MM.1S (cell line): ENCODE measurements at regions not wholly inside any gene's neighbourhood (a gene's known extent, or its start where the extent isn't known, plus 50 kb on each side); places are given as distances from the start of the nearest gene placed in this dataset.

Source experiments
- DNase-seq: peaks from one replicate; pipeline ENCODE4 v3.0.0-alpha.2; 2015
- H2AFZ ChIP-seq: fragments of 300-600 bp; sonication (generic); 2 replicates; pipeline ENCODE4 v1.6.0; 2016; ENCODE audit warnings: antibody characterized with exemption, low read length
- H3F3A ChIP-seq: fragments of 300-600 bp; sonication (generic); 2 replicates; pipeline ENCODE4 v1.6.1; 2016; ENCODE audit warnings: mild to moderate bottlenecking, antibody characterized with exemption, low read length, moderate library complexity, mixed read lengths; ENCODE audit not compliant: insufficient read depth
- H3K27ac ChIP-seq: fragments of 300-600 bp; sonication (generic); 2 replicates; pipeline ENCODE4 v1.5.1; 2016; ENCODE audit warnings: mild to moderate bottlenecking, low read length
- H3K27me3 ChIP-seq: fragments of 300-600 bp; sonication (generic); replicated peaks from 2 replicates; pipeline ENCODE4 v1.6.0; 2016; ENCODE audit warnings: low read length; ENCODE audit not compliant: insufficient read depth
- H3K36me3 ChIP-seq: fragments of 300-600 bp; sonication (generic); replicated peaks from 2 replicates; pipeline ENCODE4 v1.6.1; 2016; ENCODE audit warnings: mild to moderate bottlenecking, low read length, mixed read lengths; ENCODE audit not compliant: insufficient read depth
- H3K4me1 ChIP-seq: fragments of 300-600 bp; sonication (generic); 2 replicates; pipeline ENCODE4 v1.6.1; 2016; ENCODE audit warnings: low read length, mixed read lengths
- H3K4me2 ChIP-seq: fragments of 300-600 bp; sonication (generic); 2 replicates; pipeline ENCODE4 v1.6.0; 2016; ENCODE audit warnings: low read depth, low read length
- H3K4me3 ChIP-seq: fragments of 300-600 bp; sonication (generic); 2 replicates; pipeline ENCODE4 v1.5.1; 2016; ENCODE audit warnings: low read length, mixed read lengths
- H3K79me2 ChIP-seq: fragments of 300-600 bp; sonication (generic); 2 replicates; pipeline ENCODE4 v1.6.1; 2016; ENCODE audit warnings: mixed run types, low read length, mixed read lengths
- H3K9ac ChIP-seq: fragments of 300-600 bp; sonication (generic); 2 replicates; pipeline ENCODE4 v1.6.1; 2016; ENCODE audit warnings: low read length, mixed read lengths
- H3K9me2 ChIP-seq: fragments of 300-600 bp; sonication (generic); replicated peaks from 2 replicates; pipeline ENCODE4 v1.6.1; 2016; ENCODE audit warnings: mild to moderate bottlenecking, low read length, mixed read lengths; ENCODE audit not compliant: insufficient read depth
- H3K9me3 ChIP-seq: fragments of 300-600 bp; sonication (generic); replicated peaks from 2 replicates; pipeline ENCODE4 v1.6.1; 2016; ENCODE audit warnings: mild to moderate bottlenecking, low read length, mixed read lengths; ENCODE audit not compliant: insufficient read depth
- H4K20me1 ChIP-seq: fragments of 300-600 bp; sonication (generic); 2 replicates; pipeline ENCODE4 v1.6.1; 2016; ENCODE audit warnings: mild to moderate bottlenecking, low read length, moderate library complexity, mixed read lengths; ENCODE audit not compliant: insufficient read depth
- CTCF ChIP-seq: fragments of 300-600 bp; sonication (generic); IDR thresholded peaks from 2 replicates; pipeline ENCODE4 v1.5.1; 2016; ENCODE audit warnings: antibody characterized with exemption, low read length, mixed read lengths
- EZH2 ChIP-seq: fragments of 300-600 bp; sonication (generic); optimal IDR thresholded peaks from 2 replicates; pipeline ENCODE3; 2017; ENCODE audit warnings: low read depth, mild to moderate bottlenecking, antibody characterized with exemption, low read length, mixed read lengths
- EZH2phosphoT487 ChIP-seq: fragments of 300-600 bp; sonication (generic); IDR thresholded peaks from 2 replicates; pipeline ENCODE4 v1.6.1; 2018; ENCODE audit warnings: antibody characterized with exemption, low read length

DNA sequence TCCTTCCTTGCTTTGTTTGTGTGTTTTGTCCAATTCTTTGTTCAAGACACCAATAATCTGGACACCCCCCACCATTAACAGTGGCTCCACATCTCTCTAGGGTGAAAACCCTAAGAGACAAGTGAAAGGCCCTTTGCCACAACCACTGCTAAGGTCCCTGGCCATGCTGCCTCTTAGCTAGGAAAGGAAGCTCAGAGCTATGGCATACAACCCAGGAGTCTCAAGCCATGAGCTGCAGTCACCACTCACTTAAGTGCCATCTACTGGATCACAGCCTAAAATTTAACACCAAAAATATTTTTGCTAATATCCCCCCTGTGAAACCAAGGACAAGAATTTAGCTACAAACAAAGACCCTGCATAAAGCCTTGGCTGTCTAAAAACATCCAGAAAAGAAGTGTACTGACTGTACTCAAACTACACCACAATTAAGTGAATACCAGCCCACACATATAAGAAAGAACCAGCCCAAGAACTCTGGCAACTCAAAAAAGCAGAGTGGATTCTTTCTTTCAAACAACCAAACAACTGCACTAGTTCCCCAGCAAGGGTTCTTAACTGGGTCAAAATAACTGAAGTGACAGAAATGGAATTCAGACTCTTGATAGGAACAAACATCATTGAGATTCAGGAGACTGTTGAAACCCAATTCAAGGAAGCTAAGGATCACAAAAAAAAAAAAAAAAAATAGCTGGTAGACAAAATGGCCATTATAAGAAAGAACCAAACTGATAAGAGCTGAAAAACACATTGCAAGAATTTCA lies 130.1 kb upstream of the GALNT5 start:
- Histone ChIP-seq H3K36me3 (no peaks in the 10 kb centered on the region), H3K79me2 (no peaks in the 10 kb centered on the region), H3K9me2 (no peaks in the 10 kb centered on the region), H3F3A (no peaks in the 10 kb centered on the region), H3K27ac (no peak overlapping the region), H3K4me1 (no peaks in the 10 kb centered on the region), H4K20me1 (no peaks in the 10 kb centered on the region), H3K9me3 (no peaks in the 10 kb centered on the region), H3K27me3 (no peaks in the 10 kb centered on the region), H3K9ac (no peak overlapping the region), H3K4me2 (no peak overlapping the region), H3K4me3 (no peak overlapping the region), H2AFZ (no peak overlapping the region)
- TF ChIP-seq EZH2 (no peak), EZH2phosphoT487 (no peak), CTCF (no peak)
- no peak for DNase-seq

DNA sequence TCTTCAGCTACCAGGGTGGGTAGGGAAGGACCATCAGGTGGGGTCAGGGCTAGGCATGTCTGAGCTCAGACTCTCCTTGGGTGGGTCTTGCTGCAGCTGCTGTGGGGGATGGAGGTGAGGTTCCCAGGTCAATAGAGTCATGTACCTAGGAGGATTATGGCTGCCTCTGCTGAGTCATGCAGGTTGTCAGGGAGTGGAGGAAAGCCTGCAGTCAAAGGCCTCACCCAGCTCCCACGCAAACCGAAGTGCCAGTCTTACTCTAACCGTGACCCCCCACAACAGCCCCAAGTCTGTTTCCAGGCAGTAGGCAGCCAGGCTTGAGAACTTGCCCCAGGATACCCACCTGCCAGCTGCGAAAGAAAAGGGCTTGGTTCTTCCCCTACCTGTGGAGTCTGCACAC lies 113.6 kb upstream of the GALNT5 start:
- Histone ChIP-seq H3K4me3 (no peak overlapping the region), H3K79me2 (no peaks in the 10 kb centered on the region), H3K4me1 (no peaks in the 10 kb centered on the region), H3K9ac (no peak overlapping the region), H3K36me3 (no peaks in the 10 kb centered on the region), H3K27me3 (no peaks in the 10 kb centered on the region), H3F3A (no peaks in the 10 kb centered on the region), H2AFZ (no peak overlapping the region), H3K4me2 (no peak overlapping the region), H3K9me3 (no peaks in the 10 kb centered on the region), H4K20me1 (no peaks in the 10 kb centered on the region), H3K9me2 (no peaks in the 10 kb centered on the region), H3K27ac (no peak overlapping the region)
- no peak for TF ChIP-seq EZH2phosphoT487
- TF ChIP-seq CTCF, result no peak
- TF ChIP-seq EZH2, result no peak
- DNase-seq, result no peak

DNA sequence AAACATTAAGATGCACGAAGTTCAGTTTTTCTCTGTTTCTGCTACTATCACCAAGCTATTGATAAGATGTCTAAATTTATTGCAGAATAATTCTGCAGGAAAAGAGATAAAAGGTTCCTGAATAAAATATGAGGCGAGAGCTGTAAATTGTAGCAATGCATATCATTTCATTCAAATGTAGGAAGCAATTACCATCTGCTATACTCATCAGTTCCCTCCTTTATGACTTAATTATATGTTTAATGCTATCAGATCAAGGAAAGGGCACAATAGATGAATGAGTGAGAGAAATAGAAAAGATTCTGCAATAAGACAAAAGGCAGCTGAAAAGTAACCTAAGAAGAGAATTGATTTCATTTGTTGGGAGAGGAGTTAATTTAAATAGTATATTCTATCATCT lies 108.2 kb upstream of the GALNT5 start:
- Histone ChIP-seq H3K9ac (no peak overlapping the region), H2AFZ (no peak overlapping the region), H3K9me3 (no peaks in the 10 kb centered on the region), H3K27me3 (no peaks in the 10 kb centered on the region), H3K36me3 (no peaks in the 10 kb centered on the region), H3K4me2 (no peak overlapping the region), H3K27ac (no peak overlapping the region), H3F3A (no peaks in the 10 kb centered on the region), H4K20me1 (no peaks in the 10 kb centered on the region), H3K9me2 (no peaks in the 10 kb centered on the region), H3K4me1 (no peaks in the 10 kb centered on the region), H3K4me3 (no peak overlapping the region), H3K79me2 (no peaks in the 10 kb centered on the region)
- DNase-seq, result no peak
- TF ChIP-seq CTCF (no peak), EZH2 (no peak), EZH2phosphoT487 (no peak)
